Uterus (tissue), 2 donors: ENCODE measurements at regions not wholly inside any gene's neighbourhood (a gene's known extent, or its start where the extent isn't known, plus 50 kb on each side); places are given as distances from the start of the nearest gene placed in this dataset.

ENCODE experiments used
- CTCF ChIP-seq, 4 experiments: fragments of 200-600 bp in 2 of 4; fragments of 450-650 bp in 2 of 4; sonication (generic) in 2 of 4; IDR thresholded peaks; one replicate each; pipeline ENCODE4 v1.5.1; 2016 to 2019; ENCODE audit warnings: antibody characterized with exemption in 4 of 4, mild to moderate bottlenecking in 2 of 4, moderate library complexity in 1 of 4
- POLR2A ChIP-seq, 2 donors: fragments of 450-650 bp; IDR thresholded peaks; one replicate each; pipeline ENCODE4 v1.6.1; 2016; ENCODE audit warnings: antibody characterized with exemption in 2 of 2, mild to moderate bottlenecking in 1 of 2, moderate library complexity in 1 of 2

GRCh38 chr12:20183563-20183962 lies 184.8 kb upstream of the PDE3A start:
- TF ChIP-seq CTCF (IDR thresholded peaks at IDR 0.05) (no peak), POLR2A (IDR thresholded peaks at IDR 0.05) (no peak)
